Non-pigmented ciliary epithelial cell (primary cell): ENCODE measurements at regions not wholly inside any gene's neighbourhood (a gene's known extent, or its start where the extent isn't known, plus 50 kb on each side); places are given as distances from the start of the nearest gene placed in this dataset.

Experiments
- DNase-seq: peaks from one replicate; pipeline ENCODE4 v3.0.0-alpha.2; 2010; ENCODE audit warnings: low read depth

DNA sequence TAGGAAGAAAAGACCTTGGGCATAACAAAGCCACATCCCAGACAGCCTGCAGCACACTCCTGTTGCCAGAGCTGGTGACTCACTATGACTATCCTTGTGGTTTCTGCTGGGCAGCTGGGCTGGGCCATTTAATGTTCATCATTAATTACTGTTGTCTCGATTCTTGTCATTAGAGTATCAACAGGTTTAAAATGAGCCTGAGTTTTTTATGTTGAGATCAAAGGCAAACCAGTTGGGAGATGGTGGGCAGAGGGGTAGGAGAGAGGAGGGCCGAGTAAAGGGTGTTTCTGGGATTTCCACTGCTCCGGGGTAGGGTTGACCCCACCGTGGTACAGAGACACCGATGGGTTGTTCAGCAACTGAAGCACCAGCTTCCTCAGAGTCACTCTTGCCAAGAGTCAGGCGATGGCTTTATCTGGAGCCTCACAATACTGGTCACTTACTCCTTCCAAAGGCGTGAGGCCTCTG, 128.7 kb upstream of the LYZL1 start:
- DNase-seq = peak; percentile 60

DNA sequence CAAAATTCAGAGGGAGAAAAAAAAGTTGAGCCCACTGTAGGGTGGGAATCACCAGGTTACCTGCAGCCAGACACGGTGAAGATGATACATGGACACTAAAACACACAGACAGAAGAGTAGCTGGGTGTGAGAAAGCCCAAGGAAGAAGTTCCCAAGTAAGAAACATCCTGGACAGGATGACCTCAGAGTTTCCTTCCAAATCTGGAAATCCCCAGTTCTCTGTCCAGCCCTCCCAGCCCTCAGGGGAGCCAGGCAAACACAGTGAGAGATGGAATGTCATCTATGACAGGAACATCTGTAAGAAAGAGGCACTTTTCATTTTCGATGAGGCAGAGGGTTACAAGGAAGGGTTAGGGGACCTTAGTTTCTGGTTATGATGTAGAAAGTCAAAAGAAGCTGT, 125.1 kb upstream of the LYZL1 start:
- no peak for DNase-seq

DNA sequence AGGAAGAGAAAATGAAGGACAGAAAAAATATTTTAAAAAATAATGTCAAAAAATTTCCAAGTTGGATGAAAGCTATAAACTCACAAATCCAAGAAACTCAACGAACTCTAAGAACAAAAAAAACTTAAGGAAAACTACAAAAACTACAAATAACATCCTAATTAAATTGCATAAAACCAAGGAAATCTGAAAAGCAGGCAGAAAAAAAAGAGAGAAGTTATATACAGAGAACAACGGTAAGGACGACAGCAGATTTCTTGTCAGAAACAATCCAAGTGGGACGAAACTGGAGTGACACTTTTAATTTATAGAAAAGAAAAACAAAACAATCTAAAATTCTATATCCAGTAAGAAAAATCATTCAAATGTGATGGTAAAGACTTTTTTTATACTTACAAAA, 122.2 kb upstream of the LYZL1 start:
- no peak for DNase-seq

DNA sequence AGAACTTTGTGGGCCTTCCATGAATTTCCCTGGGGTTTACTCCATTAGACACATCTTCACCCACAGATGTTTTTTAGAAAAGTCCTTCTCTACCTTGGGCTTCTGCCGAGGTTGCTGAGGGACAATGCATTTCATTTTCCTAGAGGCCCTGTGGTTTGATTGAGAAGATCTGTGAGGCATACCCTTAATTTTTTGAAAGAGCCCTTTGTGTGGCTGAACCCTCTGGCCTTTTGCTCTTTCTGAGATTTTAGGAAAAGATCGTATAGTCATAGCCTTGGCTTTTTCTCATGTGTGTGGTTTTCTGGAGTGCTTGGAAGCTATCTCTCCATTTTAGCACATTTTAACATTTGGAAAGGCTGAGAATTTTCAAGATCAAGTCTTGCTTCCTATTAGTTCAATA, 119.8 kb upstream of the LYZL1 start:
- no peak for DNase-seq

DNA sequence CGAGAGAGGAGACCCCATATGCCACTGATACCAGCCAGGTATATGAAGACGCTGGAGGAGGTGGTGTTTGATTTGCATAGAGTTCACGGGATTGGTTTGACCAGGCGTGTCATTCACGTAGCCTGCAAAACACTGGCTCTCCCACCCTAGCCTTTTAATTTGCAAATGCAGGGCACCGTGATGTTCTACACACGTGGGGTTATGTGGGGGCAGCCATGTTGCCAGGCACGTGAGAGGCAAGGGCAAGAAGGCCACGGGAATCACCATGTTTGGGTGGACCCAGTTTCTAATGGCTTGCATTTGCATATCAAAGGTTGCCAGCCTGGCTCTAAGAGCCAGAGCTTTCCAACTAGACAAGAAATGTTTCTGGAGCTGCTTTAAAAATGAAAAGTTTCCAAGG, 117.2 kb upstream of the LYZL1 start:
- no peak for DNase-seq

DNA sequence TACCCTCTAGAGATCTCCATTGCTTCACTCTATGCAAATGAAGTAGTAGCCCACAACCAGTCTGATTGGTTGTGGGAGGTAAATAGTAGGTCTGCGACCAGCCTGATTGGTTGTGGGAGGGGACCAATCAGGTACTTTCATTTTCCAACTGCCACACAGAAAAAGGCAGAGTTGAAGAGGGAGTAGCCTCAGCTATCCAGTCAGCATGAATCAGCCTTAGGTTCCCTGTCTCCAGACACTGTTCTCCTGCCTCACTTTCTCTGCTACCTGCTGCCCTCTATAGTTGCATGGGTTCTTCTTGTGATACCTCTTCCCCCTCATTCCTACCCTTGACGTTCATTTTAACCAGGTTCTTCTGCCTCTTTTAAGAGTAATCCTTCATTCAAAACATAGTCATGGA, 114.5 kb upstream of the LYZL1 start:
- DNase-seq = no peak

DNA sequence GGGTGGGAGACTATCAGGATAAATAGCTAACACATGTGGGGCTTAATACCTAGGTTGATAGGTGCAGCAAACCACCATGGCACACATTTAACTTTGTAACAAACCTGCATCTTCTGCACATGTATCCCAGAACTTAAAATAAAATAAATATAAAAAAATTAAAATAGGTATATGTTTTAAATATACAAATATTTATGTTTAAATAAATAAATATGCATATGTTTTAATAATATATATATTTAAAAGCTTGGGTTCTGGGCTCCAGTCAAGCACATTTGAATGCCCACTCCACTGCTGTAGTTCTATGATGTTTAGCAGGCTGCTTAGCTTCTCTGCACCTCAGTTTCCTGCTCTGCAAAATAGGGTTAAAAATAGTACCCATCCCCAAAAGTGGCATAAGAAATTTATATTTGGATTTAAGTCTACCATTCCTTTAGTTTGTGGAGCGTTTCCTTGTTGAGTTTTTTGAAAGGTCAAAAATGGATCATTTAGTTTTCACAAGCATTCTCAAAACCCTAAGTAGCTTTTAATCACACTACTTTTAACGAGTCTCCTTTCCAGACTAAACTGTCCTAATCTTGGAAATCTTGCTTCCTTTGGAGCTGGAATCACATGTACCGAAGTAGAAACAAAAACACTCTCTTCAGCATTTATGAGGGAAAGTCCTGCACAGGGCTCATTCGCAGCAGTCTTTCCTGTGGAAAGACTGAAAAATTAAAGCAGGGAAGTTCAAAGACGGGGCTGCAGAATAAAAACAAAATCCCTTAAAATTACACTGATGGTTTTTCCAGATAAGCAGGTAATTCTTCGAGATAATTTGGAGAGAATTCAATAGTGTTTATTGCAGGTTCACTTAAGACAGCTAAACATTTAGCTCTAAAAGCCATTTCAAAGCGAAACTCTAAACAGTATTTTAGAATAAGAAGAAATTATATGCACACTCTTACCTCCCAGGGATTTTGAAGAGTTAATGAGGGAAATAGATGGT, 111.7 kb upstream of the LYZL1 start:
- DNase-seq = no peak

DNA sequence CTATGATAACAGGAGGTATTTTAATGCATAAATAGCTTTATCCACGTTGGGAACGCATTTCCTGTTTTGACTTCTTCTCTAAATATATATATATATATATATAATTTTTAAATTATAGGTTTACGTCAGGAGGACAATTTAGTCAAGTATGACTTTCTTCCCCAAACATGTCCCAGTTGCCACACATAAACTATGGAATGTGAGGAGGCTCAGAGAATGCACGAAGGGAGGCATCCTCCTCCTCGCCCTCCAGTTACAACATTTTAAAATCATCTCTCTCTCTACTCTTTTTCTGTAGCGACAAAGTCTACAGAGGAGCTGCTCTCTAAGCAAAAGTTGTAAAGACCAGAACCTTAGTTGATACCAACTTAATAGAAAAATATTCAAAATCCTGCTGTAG, 106.9 kb upstream of the LYZL1 start:
- DNase-seq = no peak

DNA sequence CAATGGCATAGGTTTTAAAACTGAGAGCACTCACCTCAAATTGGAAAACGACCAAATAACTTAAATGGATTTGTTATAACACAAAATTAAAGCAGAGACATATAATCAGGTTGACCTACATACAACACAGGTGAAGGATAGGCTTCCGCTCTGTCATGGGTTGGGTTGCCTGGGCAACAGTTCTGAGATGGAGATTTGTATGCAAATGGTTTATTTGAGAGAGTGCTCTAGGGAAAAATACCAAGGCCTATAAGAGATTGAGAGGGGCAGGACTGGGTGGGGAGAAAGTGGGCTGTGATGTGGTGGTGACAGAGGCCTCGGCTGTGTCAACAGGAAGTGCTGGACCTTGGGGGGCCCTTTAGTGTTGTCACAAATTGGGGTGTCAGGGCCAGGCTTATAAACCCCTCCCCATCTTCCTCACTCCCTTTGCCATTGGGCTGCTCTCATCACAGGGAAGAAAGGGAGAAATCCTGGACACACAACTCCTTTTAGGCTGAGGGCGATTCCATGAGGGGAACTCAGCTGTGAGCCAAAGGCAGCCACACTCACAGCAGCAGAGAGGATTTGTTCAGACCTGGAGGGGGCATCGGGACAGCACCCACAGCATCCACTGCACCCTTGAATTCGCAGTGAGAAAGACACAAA, 105.4 kb upstream of the LYZL1 start:
- no peak for DNase-seq

DNA sequence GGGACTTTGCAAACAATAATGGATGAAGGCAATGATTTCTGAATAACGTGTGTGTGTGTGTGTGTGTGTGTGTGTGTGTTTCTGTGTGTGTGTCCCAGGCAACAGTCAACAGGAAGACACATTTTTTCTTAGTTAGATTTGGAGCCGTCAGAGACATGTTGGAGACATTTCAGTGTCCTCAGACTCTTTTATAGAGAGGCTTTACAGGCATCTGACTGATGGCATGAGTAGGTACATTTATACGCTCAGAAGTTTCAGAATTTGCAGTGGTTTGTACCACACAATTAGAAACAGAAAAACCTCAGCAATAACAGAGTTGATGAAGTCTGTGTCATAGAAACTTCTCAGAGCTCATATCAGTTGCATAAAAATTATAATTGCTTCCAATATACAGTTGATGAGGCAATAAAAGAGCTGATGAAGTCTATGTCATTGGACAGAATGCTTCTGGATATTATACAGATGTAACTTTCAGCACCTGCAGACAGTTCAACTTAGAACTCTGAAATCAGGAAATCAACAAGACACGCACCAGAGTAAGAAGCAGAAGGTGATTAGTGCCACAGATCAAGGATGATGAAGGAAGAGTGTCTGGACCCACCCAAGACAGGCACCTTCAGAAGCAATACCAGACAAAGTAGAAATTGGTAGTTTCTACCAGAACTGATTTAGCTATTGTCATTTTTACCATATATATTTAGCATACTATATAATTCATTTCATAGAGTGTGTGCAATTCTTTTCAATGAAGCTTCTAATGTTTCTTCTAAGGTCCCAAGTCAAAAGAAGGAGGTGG, 104.5 kb upstream of the LYZL1 start:
- DNase-seq = no peak

DNA sequence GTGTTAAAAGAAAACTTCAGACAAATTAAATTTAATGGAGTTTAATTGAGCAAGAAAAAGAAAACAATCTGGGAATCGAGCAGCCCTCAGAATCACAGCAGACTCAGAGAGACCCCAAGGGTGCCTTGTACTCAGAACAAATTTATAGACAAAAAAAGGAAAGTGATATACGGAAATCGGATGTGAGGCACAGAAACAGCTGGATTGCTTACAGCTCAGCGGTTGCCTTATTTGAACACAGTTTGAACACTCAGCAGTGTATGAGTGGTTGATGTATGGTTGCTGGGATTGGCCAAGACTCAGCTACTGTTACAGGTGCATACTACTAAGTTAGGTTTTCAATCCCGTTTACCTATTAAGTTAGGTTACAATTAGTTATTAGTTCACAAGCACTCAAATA, 103.8 kb upstream of the LYZL1 start:
- DNase-seq = no peak

DNA sequence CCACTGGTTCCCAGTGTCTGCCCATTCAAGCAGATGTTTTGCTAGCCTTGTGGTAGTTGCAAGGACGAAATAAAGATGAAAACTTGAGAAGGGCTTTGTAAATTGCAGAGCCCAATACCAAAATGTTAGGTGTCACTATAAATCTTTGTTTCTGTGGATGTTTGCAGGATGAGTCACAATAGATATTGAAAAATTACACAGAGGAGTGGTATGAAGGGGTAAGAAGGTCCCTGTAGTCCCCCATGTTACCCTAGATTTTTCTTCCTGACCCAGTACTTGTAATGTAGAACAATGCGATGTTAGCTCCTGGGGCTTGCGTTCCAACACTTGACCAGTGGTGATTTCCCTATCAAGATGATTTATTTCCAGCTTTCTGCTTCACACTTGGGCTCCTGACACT, 102.6 kb upstream of the LYZL1 start:
- no peak for DNase-seq

DNA sequence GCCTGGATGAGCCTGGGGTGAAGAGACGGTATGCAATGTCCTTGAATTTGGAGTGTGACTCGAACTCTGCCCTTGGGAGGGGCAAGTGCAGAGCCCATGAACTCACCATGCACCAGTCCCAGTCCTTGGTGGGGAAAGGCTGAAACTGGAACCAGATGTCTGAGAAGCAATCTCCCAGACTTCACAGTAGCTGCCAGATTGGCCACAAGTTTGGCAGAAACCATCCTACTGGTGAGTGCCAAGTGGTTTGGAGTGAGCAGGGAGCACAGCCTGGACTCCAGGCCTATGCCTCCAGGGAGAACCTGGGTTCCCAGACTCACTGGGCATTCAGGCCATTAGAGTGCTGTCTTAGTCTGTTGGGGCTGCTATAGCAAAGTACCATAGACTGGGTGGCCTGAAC, 99.6 kb upstream of the LYZL1 start:
- DNase-seq = no peak

DNA sequence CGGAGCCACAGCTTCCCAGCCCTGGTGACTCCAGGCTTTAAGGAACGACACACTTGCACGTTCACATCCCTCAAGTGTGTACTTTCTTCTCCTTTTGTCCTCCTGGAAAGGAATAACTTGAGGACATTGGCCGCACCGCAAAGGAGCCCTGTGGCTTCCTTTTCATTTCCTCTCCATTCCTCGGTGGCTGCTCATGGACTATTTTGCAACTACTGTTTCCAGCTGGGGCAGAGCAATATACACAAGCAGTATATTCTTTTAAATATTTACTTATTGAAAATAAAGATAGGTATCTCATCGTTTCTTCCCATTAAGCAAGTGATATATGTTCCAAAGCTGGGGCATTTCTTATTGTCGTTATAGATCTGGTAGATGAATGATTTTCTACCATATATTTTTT, 97.2 kb upstream of the LYZL1 start:
- no peak for DNase-seq

DNA sequence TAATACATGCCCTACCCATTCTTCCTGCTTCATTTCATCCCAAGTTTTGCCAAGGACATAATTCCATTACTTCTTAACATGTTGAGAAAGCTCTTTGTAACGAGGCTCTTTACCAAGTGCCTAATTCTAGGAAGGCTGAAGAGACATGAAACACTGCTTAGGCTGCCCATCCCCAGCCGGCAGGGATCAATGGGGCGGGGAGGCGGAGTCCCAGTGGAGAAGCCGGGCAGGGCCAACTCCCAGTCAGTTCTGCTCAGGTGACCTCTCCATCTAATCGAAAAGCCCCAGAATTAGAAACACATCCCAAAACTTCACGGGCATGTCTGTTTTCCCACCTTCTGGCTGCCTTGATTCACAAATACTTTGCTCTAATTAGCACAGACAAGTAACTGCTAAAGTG, 89.5 kb upstream of the LYZL1 start:
- no peak for DNase-seq

DNA sequence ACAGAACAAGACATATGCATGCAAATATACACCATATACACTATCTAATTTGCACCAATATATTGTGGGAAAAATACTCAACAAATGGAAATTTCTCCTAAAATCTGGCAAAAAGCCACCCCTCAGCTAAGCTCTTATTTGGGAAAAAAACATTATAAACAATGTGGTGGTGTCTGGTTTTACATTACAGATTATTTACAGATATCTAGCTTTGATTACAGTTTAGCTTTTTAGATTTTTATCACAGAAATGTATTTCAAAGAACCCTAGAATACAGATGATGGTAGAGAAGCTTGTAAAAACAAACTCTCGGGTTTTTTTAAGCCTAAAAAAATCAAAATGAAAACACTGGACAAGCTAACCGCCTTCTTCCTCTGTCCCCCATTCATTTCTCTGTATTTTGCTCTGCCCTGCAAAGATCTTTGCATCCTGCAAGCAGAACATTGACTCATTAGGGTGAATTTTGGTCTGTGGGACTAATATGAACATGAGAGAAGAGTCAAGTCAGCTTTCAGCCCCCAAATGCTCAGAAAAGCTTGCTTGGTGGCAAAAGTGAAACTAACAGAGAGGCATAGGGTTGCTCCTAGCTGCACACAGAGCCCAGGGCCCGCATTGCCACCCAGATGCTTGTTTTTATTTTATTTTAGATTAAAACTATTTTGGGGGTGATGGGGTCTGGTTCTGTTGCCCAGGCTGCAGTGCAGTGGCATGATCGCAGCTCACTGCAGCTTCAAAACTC, 88.8 kb upstream of the LYZL1 start:
- DNase-seq = no peak

DNA sequence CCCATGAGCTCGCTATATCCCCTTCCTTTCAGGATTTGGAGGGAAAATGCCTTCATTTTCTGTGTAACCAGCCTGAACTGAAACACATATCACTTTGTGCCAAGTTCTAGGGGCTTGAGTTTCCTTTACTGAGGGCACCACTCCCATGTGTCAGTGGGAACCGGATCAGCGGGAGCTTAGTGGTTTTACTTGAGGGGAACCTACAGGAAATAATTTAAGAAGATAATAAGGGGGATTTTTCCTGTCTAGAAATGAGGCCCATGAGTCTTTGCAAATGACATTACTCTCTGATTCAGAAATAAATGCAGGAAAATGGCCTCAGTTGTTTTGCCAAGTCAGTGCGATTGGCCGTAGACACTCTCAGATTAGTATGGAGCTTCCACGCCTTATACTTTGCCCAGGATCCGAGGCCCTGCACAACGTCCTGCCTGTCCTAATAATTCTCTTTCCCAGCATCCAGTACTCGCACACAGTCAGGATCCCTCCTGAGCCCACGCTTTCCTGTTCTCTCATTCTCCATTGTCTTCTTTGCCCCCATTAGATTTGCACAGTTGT, 86.4 kb upstream of the LYZL1 start:
- no peak for DNase-seq

DNA sequence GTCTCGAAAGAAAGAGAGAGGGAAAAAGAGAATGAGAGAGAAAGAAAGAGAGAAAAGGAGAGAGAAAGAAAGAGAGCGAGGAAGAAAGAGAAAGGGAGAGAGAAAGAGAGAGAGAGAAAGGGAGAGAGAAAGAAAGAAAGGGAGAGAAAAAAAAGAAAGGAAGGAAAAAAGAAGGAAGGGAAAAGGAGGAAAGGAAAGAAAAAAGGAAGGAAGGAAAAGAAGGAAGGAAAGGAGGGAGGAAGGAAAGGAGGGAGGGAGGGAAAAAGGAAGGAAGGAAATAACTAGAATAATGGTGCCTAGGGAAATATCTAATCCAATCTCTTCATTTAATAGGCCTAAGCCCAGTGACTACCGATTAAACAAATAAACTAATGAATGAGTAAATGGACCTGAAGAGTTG, 85.4 kb upstream of the LYZL1 start:
- DNase-seq = no peak

DNA sequence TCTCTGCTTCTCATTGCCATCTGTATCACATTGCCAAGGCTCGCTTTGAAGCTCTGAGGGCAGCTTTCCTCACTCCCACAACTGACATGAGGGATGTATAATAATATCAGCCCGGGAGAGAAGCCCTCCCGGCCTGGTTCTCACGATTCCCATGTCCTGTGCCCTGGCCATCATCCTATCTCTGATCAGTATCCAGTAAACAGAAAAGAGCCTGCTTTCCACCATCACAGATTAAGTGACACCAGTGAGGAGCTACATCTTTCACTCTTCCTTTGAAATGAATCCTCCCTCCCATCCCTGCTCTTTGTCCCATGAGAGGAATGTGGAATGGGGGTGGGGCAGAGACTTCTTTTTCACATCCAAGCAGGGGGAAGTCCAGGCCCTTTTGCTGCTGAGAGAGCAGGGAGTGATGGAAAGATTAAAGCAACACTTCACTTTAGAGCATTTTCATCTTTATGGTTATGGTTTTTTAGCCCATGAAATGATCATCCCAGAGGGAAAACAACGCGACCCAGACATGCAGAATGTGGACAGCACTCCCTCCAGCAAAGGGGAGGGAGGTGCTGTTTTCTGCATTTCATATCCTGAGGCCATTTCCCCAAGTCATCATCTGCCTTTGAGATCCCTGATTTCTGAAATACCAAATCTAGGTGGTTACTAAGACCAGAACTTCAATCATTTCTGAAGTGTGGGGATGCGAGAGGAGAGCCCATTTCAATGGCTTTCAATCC, 84.6 kb upstream of the LYZL1 start:
- DNase-seq = no peak

DNA sequence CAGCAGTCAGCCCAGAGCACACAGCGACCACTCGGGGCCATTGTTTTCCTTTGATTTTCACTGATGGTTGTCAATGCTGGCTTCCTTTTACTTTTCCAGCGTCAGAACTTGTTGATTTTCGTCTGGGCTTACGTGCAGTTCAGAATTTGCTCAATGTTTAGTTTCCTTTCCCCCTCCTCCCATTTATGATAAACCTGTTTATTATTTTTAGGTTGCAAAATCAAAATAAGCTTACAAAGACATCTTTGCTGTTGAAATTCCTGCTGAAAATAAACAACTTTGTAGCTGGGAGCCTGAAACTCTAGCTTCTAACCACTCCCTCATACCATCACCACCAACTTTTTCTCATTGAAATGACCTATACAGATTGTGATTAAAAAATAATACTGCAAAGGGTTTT, 83.1 kb upstream of the LYZL1 start:
- no peak for DNase-seq

DNA sequence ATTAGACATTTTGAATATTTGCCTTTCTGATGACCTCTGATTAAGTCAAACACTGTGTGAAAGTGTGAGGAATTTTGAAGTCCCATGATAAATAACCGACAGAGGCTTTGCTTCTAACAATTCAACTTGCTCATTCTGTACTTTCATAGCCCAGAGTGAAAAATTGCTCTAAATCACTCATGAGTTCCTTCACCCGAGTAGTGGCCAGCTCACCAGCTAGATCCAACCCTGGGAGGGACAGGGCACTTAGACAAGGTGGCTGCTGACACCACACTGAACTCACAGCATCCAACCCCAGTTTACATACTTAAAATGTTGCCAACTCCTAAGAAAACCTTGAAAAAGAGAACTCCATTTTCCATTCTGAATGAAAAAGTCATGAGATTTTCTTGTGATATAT, 80.0 kb upstream of the LYZL1 start:
- DNase-seq = no peak
